IPS-18a (cell line): ENCODE measurements at regions not wholly inside any gene's neighbourhood (a gene's known extent, or its start where the extent isn't known, plus 50 kb on each side); places are given as distances from the start of the nearest gene placed in this dataset.
"Not testable (repeated sequence)": the region's sequence is repeated elsewhere in the genome, so short reads cannot be mapped to it uniquely, and the experiment has no call there.

Experiments used
- H3K27ac ChIP-seq: one replicate; pipeline ENCODE4 v1.5.1; 2013; ENCODE audit warnings: low read length
- H3K27me3 ChIP-seq: one replicate; pipeline ENCODE4 v1.6.1; 2013; ENCODE audit warnings: mild to moderate bottlenecking, low read length; ENCODE audit not compliant: control insufficient read depth, insufficient read depth
- H3K36me3 ChIP-seq: one replicate; pipeline ENCODE4 v1.6.1; 2013; ENCODE audit warnings: low read depth, low read length; ENCODE audit not compliant: control insufficient read depth
- H3K4me1 ChIP-seq: one replicate; pipeline ENCODE4 v1.6.1; 2013; ENCODE audit warnings: low read depth, low read length; ENCODE audit not compliant: control insufficient read depth
- H3K4me3 ChIP-seq: one replicate; pipeline ENCODE4 v1.5.1; 2013; ENCODE audit warnings: low read length
- H3K9ac ChIP-seq: one replicate; pipeline ENCODE4 v1.6.1; 2013; ENCODE audit warnings: mild to moderate bottlenecking, low read length, moderate library complexity
- H3K9me3 ChIP-seq: one replicate; pipeline ENCODE4 v1.6.1; 2013; ENCODE audit warnings: low read depth, low read length; ENCODE audit not compliant: control insufficient read depth

DNA sequence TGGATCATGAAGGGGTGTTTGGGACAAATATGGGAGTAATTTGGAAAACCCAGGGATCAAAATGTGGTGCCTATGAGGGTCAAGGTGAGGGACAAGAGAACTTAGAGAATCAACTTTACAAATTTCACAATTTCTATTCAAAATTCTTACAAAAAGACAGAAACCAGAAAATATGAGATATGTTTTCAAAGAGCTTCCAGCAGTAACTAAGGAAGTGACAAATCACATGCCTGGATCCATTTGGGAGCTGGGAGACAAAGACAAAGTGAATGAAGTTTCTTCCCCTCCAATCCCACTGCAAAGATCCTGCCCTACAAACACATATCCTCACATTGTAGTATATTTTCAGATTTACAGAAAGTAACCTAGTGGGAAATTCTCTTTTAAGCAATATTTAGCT is 235.0 kb upstream of the VLDLR start:
- H3K9me3 ChIP-seq: no peaks in the 10 kb centered on the region
- H3K27ac ChIP-seq: no peak overlapping the region
- H3K36me3 ChIP-seq: no peaks in the 10 kb centered on the region
- no peak overlapping the region for H3K4me3 ChIP-seq
- H3K4me1 ChIP-seq: no peaks in the 10 kb centered on the region
- H3K27me3 ChIP-seq: no peaks in the 10 kb centered on the region
- H3K9ac ChIP-seq: no peak overlapping the region

DNA sequence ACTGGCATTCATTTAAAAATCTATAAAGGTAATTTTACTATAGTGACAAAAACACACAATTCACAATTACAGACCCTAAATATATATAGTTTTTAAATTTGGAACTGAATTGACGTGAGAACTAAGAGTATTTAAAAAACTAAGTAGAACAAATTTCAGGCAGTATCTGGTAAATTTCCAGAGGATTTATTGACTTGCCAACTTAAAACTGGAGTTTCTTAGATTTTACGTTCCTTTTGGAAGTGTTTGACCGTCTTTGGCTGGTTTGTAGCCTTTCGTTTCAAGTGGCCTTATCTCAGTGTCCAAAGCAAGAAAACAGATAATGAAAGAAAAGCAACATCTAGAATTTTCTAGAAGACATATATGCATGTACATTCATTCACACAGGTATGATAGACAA is 234.4 kb upstream of the VLDLR start:
- Histone ChIP-seq H3K27ac (no peak overlapping the region), H3K9ac (no peak overlapping the region), H3K4me3 (no peak overlapping the region), H3K27me3 (no peaks in the 10 kb centered on the region), H3K4me1 (no peaks in the 10 kb centered on the region), H3K9me3 (no peaks in the 10 kb centered on the region), H3K36me3 (no peaks in the 10 kb centered on the region)

DNA sequence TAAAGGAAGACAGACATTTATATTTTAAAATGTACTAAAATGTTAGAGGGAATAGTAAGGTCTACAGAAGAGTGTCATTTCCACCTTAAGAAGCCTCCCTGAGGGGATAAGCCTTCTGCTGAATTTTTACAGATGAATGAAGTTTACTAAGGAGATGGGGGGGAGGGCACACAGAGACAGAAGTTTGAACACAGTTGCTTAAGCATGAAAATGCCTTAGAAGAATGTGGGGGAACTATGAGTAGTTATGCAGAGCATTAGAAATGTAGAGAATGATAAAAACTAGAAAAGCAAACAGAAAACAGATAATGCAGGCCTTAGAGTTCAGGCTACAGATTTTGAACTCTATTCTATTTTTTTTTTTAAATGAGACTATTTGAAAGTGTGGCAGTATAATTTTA is 232.2 kb upstream of the VLDLR start:
- no peaks in the 10 kb centered on the region for H3K4me1 ChIP-seq
- no peak overlapping the region for H3K27ac ChIP-seq
- no peaks in the 10 kb centered on the region for H3K27me3 ChIP-seq
- H3K9ac ChIP-seq: no peak overlapping the region
- peaks cover 3% of the 10 kb centered on the region for H3K9me3 ChIP-seq
- no peaks in the 10 kb centered on the region for H3K36me3 ChIP-seq
- H3K4me3 ChIP-seq: no peak overlapping the region

DNA sequence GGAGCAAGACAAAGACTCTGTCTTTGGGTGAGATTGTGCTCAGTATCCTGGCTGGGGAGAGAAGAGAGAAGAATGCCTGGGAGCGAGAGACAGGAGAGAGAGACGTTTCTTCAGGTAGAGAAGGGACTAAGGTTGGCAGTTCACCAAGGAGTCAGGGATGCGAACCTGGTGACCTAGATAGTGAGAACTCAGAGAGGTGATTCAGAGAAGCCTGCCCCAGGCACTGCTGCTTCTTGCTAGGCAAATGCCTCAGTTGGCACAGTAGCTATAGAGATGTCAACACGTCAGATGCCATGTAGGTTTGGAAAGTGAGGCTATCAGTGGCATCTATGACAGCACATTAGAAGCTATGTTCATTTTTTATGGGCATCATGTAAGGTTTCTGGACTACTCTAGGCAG is 231.6 kb upstream of the VLDLR start:
- no peaks in the 10 kb centered on the region for H3K4me1 ChIP-seq
- no peak overlapping the region for H3K9ac ChIP-seq
- no peaks in the 10 kb centered on the region for H3K27me3 ChIP-seq
- H3K36me3 ChIP-seq: no peaks in the 10 kb centered on the region
- peaks cover 3% of the 10 kb centered on the region for H3K9me3 ChIP-seq
- no peak overlapping the region for H3K27ac ChIP-seq
- no peak overlapping the region for H3K4me3 ChIP-seq

DNA sequence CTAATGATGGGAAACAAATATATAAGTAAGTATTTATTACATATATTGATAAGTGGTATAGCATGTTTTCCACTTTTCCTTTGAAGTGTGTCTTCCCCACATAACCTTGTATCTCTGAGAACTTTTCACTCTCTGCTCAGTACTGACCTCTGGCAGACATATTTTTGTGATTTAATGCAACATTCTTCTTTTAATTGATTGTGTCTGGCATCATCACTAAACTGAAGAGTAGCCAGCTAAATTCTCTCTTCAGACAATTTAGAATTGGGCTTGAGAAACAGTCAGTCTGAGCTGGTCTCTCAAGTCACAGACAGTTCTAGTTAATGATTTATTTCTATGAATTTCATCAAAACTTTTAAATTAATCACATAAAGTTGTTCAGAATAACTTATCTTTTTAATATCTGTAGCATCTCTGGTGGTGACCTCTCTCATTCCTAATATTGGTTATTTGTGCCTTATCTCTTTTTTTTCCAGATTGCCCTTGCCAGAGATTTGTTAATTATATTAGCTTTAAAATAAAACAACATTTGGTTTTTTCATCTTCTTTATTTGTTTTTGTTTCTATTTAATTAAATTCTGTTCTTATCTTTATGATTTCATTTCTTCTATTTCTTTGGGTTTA is 230.0 kb upstream of the VLDLR start:
- not testable (repeated sequence) for H3K27ac ChIP-seq, H3K4me1 ChIP-seq, H3K9ac ChIP-seq, H3K4me3 ChIP-seq, H3K9me3 ChIP-seq, H3K36me3 ChIP-seq, H3K27me3 ChIP-seq

DNA sequence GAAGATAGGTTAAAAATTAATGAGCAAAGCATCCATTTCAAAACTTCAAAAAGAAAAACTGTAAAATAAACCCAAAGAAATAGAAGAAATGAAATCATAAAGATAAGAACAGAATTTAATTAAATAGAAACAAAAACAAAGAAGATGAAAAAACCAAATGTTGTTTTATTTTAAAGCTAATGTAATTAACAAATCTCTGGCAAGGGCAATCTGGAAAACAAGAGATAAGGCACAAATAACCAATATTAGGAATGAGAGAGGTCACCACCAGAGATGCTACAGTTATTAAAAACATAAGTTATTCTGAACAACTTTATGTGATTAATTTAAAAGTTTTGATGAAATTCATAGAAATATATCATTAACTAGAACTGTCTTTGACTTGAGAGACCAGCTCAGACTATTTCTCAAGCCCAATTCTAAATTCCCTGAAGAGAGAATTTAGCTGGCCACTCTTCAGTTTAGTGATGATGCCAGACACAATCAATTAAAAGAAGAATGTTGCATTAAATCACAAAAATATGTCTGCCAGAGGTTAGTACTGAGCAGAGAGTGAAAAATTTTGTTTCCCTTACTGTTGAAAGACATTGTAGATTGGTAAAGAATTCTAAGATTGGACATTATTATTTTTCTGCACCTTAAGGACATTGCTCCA is 227.4 kb upstream of the VLDLR start:
- not testable (repeated sequence) for H3K27me3 ChIP-seq, H3K9me3 ChIP-seq, H3K4me3 ChIP-seq, H3K36me3 ChIP-seq, H3K4me1 ChIP-seq, H3K27ac ChIP-seq, H3K9ac ChIP-seq

DNA sequence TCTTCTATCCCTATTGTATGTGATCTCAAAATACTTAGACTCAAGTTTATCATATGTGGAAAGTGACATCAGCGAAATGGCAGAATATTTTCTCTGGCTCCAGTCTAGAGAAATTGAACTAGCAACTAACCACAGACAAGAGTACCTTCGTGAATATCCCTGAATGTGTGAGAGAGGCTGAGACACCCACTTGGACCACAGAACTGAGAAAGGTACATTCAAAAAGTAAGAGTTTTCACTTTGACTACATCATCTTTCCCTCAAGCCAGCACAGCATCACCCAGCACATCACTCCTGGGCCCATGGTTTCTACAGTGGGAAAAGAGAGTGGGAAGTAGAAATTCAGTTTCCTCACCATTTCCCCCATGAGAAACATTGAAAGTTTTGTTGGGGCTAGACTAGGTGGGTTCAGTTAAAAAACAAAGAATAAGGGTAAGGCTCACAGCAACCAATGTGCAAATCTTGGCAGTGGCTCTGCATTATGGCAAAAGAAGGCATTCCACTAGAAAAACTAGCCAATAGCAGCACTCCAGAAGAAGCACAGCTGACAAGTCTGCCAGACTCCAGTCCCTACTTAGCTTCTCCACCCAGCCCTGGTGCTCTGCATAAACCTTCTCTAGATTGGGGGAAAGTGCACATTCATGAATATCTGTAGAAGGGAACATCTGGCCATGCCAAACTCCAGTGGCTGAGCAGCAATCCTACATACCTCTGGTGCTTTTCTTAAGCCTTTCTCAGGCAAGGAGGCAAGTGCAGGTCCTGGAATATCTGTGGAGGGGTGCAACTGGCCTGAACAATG is 225.6 kb upstream of the VLDLR start:
- Histone ChIP-seq H3K36me3 (no peaks in the 10 kb centered on the region), H3K9ac (no peak overlapping the region), H3K4me1 (no peaks in the 10 kb centered on the region), H3K9me3 (peaks cover 3% of the 10 kb centered on the region), H3K27ac (no peak overlapping the region), H3K4me3 (no peak overlapping the region), H3K27me3 (no peaks in the 10 kb centered on the region)

DNA sequence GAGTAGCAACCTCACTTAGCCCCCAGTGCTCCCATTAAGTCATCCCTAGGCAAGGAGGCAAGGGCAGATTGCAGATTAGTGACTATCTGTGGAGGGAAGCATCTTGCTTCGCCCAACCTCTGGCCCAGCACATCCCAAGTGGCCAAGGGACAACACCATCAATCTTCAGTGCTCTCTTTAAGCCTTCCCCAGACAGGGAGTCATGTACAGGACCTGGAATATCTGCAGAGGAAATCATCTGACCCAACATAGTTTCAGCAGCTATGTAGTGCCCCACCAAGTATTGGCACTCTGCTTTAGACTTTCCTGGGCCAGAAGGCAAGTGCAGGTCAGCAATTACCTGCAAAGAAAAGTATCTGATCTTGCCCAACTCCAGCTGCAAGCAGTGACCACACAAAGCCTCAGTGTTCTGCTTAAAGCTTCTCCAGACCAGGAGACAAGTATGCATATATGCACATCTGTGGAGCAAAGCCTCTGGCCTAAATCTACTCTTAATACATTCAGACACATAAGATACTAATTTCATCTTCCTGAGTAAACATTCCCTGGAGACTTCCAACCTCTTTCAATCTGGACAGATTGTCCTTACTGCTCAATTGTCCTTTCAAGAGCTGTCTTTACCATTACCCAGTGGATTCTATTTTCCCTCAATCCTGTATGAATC is 224.8 kb upstream of the VLDLR start:
- no peak overlapping the region for H3K9ac ChIP-seq
- no peak overlapping the region for H3K27ac ChIP-seq
- peaks cover 3% of the 10 kb centered on the region for H3K9me3 ChIP-seq
- no peaks in the 10 kb centered on the region for H3K36me3 ChIP-seq
- no peak overlapping the region for H3K4me3 ChIP-seq
- no peaks in the 10 kb centered on the region for H3K27me3 ChIP-seq
- no peaks in the 10 kb centered on the region for H3K4me1 ChIP-seq

DNA sequence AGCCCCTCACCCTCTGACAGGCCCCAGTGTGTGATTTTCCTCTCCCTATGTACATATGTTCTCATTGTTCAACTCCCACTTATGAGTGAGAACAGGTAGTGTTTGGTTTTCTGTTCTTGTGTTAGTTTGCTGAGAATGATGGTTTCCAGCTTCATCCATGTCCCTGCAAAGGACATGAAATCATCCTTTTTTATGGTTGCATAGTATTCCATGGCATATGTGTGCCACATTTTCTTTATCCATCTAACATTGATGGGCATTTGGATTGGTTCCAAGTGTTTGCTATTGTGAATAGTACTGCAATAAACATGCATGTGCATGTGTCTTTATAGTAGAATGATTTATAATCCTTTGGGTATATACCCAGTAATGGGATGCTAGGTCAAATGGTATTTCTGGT is 223.7 kb upstream of the VLDLR start:
- H3K27me3 ChIP-seq, H3K9me3 ChIP-seq, H3K4me1 ChIP-seq, H3K4me3 ChIP-seq, H3K9ac ChIP-seq, H3K27ac ChIP-seq, H3K36me3 ChIP-seq: not testable (repeated sequence)

DNA sequence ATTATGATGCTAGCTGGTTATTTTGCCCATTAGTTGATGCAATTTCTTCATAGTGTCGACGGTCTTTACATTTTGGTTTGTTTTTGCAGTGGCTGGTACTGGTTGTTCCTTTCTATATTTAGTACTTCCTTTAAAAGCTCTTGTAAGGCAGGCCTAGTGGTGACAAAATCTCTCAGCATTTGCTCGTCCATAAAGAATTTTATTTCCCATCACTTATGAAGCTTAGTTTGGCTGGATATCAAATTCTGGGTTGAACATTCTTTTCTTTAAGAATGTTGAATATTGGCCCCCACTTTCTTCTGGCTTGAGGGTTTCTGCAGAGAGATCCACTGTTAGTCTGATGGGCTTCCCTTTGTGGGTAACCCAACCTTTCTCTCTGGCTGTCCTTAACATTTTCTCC is 219.8 kb upstream of the VLDLR start:
- not testable (repeated sequence) for H3K27ac ChIP-seq, H3K4me1 ChIP-seq, H3K4me3 ChIP-seq, H3K36me3 ChIP-seq, H3K27me3 ChIP-seq, H3K9ac ChIP-seq, H3K9me3 ChIP-seq

DNA sequence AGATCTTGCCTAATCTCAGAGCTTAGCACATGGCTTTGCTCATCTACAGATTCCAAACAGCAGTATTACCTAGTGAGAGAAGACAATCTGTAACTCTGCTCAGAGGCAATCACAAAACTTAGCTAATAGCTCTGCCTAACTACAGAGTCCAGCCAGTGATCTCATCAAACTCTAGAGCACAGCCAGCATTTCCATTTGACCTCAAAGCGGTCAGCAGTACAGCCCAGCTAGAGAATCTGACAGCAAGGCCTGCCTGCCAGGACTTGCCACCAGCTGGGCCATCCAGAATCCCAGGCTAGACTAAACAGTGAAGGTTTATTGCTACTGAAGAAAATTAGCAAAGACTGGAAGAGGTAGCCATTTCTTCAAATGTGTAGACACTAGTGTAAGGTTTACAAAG is 217.9 kb upstream of the VLDLR start:
- Histone ChIP-seq H3K27me3 (no peaks in the 10 kb centered on the region), H3K4me3 (no peak overlapping the region), H3K9ac (no peak overlapping the region), H3K4me1 (no peaks in the 10 kb centered on the region), H3K36me3 (no peaks in the 10 kb centered on the region), H3K9me3 (no peaks in the 10 kb centered on the region), H3K27ac (no peak overlapping the region)
